Occipital lobe (tissue), 1 donor: ENCODE measurements at regions not wholly inside any gene's neighbourhood (a gene's known extent, or its start where the extent isn't known, plus 50 kb on each side); places are given as distances from the start of the nearest gene placed in this dataset.
A peak's percentile ranks its signal among the peaks of the same experiment; 100 is the strongest.
"Not testable (repeated sequence)": the region's sequence is repeated elsewhere in the genome, so short reads cannot be mapped to it uniquely, and the experiment has no call there.

ENCODE experiments used
- DNase-seq: peaks from one replicate; lab custom pipeline; 2025; lab: John Stamatoyannopoulos, UW

DNA sequence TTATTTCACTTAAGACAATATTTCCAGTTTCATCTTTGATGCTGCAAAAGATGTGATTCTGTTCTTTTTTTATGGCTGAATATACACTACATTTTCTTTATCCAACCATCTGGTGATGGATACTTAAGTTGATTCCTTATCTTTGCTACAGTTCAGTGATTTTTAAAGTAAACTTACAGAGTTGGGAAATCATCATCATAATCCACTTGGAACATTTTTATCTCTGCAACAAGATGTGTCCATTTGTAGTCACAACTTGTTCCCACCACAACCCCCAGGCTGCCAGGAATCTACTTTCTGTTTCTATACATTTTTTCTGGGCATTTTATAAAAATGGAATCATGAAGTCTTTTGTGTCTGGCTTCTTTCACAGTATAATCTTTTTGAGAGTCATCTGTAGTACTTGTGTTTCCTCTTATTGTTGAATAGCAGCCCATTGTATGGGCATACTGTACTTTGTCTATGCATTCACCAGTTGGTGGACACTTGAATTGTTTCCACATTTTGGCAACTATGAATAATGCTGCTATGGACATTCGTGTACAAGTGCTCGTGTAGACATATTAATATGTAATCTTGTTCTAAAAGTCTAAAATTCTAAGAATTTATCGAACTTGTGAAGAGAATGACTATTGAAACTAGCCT lies 212.5 kb upstream of the DDHD1 start:
- no peak for DNase-seq

DNA sequence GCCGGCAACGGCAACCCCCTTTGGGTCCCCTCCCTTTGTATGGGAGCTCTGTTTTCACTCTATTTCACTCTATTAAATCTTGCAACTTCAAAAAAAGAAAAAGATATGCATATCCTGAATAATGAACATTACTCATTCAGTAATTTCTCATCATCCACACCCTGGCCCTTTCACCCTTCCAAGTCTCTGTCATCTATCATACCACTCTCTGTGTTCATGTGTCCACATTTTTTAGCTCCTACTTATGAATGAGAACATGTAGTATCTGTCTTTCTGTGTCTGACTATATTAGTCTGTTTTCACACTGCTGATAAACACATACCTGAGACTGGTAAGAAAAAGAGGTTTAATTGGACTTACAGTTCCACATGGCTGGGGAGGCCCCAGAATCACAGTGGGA lies 209.8 kb upstream of the DDHD1 start:
- DNase-seq = not testable (repeated sequence)

- no peak for DNase-seq
Measured at GRCh38 chr14:53360829-53361228, 207.7 kb upstream of the DDHD1 start.

- no peak for DNase-seq
Measured at GRCh38 chr14:53358166-53358565, 205.0 kb upstream of the DDHD1 start.

DNA sequence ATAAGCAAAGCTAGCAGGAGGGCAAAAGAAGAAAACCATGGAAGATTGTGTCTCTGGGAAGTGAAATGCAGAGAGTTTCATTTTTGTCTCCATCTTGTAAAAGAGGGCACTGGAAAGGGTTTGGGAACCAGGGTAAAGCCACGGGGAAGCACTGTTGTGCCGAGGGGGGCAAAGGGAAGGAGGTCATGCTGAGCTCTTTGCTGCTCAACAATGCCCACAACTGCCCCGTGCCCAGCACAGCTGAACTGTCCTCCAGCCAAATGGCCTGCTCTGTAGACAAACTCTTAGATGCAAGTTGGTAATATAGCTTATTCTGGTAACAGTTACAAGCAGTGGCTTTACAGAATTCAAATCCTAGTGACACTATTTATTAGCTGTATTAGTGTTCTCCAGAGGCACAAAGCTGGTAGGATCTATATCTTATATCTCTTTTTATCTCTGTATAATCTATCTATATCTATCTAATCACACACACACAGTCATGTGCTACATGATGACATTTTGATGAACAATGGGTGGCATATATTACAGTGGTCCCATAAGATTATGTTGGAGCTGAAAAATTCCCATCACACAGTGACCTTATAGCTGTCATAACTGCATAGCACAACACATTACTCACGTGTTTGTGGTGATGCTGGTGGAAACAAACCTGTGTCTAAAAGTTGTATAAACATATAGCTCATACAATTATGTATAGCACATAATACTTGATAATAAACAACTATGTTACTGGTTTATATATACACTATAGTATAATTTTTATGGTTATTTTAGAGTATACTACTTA lies 203.4 kb upstream of the DDHD1 start:
- DNase-seq = no peak

DNA sequence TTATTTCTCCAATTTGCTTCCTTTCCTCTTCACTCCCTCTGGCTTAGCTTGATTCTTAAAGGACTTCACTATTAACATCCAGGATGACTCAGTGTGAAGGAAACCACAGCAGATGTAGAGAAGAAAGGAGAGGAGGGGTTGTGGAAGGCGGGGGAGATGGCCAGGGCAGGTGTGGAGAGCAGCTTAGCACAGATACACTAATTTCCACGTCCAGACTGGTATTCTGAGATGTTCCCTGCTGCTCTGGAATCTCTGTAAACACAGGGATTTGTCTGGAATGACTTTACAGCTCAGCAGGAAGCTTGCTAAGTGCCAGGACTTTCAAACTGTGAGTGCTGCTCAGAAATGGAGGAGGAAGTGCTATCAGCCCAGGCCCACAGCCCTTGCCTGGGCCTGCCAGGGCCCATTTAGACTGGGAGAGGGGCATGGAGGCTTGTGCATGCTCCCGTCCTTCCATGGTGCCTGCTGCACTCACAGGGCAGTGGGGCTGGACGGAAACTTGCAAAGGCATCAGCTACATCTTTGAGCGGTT lies 202.5 kb upstream of the DDHD1 start:
- DNase-seq = peak; percentile 8

DNA sequence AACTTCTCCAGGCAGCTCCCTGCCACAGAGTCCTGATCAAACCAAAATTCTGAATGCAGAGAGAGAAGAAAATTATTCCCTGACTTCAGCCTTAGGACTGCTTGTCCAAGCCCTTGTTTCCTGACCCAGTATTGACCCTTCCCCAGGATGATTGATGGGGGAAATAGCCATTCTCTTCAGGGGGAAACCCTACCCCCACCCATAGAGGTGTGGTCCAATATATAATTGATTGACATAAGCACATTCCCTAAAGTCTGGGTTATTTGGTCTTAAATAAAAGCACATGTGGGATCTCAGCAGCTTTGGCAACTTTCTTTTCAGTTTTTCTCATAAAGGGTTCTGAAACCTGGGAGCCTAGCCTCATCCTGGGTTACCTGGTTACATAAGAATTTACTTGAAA lies 201.2 kb upstream of the DDHD1 start:
- DNase-seq = no peak

- no peak for DNase-seq
Measured at GRCh38 chr14:53350866-53351265, 197.7 kb upstream of the DDHD1 start.

DNA sequence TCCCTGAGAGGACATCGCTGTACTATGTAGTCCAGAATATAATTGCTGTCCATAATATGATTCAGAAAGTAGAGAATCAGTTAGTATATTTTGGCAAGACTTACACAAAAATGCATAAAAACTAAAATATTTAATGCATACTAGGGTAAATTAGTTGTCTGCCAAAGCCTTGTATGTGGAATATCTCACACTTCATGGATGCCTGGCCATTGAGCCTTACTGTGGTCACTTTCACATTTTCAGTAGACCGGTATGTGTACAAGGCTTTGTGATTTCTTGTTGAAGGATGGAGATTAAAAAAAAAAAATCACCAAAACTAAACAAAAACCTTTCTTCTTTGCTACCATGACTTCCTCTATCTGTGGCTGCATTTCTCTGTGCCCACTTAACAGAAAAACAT lies 197.3 kb upstream of the DDHD1 start:
- DNase-seq = no peak

GRCh38 chr14:53346988-53347387 lies 193.9 kb upstream of the DDHD1 start:
- no peak for DNase-seq

DNA sequence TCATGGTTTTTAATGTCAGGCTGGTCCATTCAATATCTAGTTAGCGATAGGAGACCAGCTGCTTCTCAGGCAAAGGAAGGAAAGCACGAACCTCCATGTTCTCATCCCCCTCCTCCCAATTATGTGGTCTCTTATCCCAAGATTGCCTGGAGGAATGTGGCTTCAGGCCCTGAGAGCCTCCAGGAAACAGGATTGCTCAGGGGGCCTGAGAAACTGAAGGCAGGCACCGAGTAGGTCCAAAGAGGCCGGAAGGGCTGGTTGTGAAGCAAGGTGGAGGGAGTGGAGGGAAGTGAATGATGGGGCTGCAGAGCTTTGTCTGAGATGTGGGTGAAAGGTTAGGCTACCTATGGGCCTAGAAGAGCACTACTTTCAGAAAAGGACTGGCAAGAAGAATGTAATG lies 188.2 kb upstream of the DDHD1 start:
- DNase-seq = no peak

DNA sequence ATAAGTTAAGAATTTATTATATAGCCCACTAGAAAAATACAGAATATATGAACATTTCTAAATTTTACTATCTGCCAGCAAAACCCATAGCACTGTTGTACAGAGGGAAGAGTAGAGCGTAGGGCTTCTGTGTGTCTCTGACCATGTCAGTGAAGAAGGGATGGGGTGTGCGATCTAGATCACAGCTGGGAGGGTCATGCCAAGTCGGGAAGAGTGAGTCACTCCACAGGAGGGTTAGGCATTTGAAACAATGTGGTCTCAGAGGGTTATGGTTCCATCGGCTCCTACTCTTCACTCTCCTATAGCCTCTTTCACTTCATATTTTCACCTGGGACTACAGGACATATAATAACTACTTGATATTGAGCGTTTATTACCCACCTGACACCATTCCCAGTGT lies 185.1 kb upstream of the DDHD1 start:
- no peak for DNase-seq

DNA sequence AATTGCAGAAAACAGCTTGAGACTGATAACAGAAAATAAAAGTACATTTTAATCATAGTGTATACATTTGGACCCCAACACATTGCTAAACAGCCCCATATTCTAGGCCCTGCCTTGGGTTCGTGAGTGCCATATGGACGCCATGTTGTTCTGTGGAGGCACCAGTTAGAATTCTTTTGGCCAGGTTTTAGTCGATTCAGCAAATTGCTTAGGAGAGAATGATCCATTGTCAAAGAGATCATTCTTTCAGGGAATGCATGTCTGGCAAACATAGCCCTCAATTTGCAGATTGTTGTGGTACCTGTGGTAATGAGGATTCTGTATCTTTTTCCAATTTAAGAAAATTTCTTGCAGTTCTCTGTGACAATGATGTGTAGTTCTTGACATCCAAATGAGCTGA lies 183.6 kb upstream of the DDHD1 start:
- no peak for DNase-seq

- no peak for DNase-seq
Measured at GRCh38 chr14:53333809-53334208, 180.7 kb upstream of the DDHD1 start.

GRCh38 chr14:53331921-53332320 lies 178.8 kb upstream of the DDHD1 start:
- no peak for DNase-seq

DNA sequence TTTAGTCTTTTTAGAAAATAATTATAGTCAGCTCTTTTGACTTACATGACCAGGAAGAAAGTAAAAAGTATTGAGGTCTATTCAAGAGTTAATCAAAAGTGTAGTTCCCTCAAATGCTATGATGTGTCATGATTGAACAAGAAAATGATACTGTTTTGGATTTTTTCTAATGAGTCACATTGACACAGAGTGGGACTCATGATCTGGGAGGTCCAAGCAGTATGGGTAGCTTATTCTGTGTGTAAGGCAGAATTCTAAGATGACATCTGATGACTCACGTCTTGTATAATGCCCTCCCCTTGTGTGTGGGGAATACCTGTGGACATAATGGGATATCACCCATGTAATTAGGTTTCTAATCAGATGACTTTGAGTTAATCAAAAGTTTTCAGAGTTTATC lies 178.1 kb upstream of the DDHD1 start:
- no peak for DNase-seq

DNA sequence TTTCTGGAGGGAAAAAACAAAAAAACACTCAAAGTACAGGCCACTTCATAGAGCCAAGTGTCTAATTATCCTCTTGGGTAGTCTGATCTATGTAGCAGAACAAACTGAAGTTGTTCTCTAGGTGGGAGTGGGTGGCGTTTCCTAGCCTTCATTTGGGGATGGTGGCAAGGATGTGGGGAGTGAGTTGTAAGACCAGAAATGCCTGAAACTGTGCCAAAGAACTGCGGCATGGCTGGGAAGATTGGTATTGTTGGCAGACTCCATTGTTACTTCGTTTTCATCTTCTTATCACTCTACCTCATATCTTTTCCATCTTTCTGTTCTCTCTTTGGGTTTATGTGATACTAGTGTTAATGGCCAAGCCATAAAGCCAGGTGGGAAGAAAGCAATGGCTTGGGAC lies 177.3 kb upstream of the DDHD1 start:
- no peak for DNase-seq

DNA sequence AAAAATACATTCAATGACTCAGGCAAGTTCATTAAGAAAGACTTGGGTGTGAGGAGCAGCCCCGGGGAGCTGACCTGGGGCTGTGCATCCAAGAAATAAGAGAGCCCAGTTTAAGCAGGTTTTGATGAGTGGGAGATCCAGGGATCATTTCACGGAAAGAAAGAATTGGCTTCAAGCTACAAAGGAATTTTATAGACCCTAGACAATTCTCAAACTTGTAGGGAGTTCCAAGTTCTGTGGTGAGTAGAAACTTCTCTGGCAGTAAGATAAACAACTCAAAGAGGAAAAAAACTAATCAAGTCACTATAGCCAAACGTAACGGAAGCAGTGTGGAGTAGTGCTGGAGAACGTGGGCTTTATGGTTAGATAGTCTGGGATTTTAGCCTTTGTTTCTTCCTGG lies 175.7 kb upstream of the DDHD1 start:
- no peak for DNase-seq

DNA sequence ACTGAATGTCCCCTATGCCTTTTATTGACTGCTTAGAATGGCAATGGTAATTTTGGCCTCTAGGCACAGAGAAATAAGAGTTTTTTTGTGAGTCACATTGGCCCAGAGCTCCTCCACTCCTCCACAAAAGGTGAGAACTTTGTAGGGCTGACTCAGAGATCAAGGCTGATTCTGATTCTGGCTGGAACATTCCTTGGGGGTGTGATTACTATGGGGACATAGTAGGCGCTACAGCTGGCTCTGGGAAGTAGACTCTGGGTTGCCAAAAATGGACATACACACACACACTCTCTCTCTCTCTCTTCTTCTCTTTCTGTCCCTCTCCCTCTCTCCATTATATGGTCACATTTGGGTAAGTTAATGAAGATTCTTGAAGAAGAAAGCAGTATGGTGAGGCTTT lies 174.6 kb upstream of the DDHD1 start:
- DNase-seq = peak; percentile 37

DNA sequence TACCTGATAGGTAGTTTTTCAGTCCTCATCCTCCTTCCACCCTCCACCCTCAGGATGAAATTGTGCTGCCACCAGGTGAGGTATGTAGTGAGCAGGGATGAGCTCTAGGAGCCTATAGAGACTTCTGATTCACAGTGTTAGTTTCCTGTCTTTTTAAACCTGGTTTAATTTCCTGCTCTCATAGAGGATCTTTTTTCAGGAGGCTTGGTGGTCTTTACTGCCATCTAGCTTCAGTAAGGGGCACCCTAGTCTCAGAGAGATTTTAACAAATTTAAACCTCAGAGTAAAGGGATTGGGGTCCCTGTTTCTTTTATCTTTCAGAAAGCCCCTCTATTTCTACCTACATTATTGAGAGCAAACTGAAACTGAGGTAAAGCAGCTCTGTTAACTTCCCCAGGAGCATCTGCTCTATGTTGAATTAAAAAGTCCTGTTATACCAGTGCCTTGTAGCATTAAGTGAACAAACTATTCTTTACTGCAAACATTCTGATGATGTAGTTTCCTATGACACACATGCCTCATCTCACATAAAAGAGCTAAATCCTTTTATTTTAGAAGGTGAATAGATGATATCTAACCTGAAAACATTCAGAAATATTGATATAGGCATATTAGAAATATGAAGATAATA lies 172.2 kb upstream of the DDHD1 start:
- no peak for DNase-seq

DNA sequence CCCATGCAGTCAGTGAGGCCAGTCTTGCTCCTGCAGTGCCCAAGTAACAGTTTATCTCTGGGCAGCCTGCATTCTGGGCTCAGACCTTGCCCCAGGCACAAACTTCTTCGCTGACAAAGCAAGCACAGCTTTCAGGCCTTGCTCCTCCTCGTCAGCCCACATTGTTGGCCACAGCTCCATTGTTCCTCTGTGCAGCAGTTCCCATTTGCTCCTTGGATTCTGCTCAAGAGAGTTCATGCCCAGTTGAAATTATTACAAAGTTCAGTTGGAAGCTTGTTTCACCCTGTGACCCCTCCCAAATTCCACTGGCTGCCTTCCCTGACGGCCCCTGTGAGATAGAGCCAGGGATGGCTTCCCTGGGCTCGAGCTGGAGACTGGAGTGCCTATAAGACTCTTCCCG lies 163.4 kb upstream of the DDHD1 start:
- no peak for DNase-seq

DNA sequence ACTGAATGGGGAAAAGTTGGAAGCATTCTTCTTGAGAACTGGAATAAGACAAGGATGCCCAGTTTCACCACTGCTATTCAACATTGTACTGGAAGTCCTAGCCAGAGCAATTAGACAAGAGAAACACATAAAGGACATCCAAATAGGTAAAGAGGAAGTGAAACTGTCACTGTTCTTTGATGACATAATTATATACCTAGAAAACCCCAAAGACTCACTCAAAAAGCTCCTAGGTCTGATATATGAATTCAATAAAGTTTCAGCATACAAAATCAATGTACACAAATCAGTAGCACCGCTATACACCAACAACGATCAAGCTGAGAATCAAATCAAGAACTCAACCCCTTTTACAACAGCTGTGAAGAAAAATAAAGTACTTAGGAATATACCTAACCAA lies 157.3 kb upstream of the DDHD1 start:
- DNase-seq = no peak

- DNase-seq = peak; percentile 67
Measured at GRCh38 chr14:53306911-53307310, 153.8 kb upstream of the DDHD1 start.
